Trophoblast cell (in vitro differentiated cells and primary cell): ENCODE measurements at regions not wholly inside any gene's neighbourhood (a gene's known extent, or its start where the extent isn't known, plus 50 kb on each side); places are given as distances from the start of the nearest gene placed in this dataset.
A peak's percentile ranks its signal among the peaks of the same experiment; 100 is the strongest.

Experiments
- DNase-seq, 2 donors: peaks; one replicate each; pipeline ENCODE4 v3.0.0-alpha.2; 2016
- H2AFZ ChIP-seq: 2 replicates; pipeline ENCODE4 v1.6.1; 2013; ENCODE audit warnings: low read length, moderate library complexity, mild to moderate bottlenecking; ENCODE audit not compliant: insufficient read depth, poor library complexity
- H2AK5ac ChIP-seq: 2 replicates; pipeline ENCODE4 v1.6.1; 2013; ENCODE audit warnings: mild to moderate bottlenecking, low read length
- H2BK120ac ChIP-seq: 2 replicates; pipeline ENCODE4 v1.6.1; 2013; ENCODE audit warnings: low read length, mild to moderate bottlenecking, moderate library complexity; ENCODE audit not compliant: insufficient read depth, poor library complexity
- H2BK12ac ChIP-seq: 2 replicates; pipeline ENCODE4 v1.6.1; 2013; ENCODE audit warnings: mild to moderate bottlenecking, low read length, moderate library complexity
- H2BK5ac ChIP-seq: 2 replicates; pipeline ENCODE4 v1.6.1; 2013; ENCODE audit warnings: low read length, low read depth, moderate library complexity, mild to moderate bottlenecking; ENCODE audit not compliant: poor library complexity
- H3K14ac ChIP-seq: 2 replicates; pipeline ENCODE4 v1.6.1; 2013; ENCODE audit warnings: mild to moderate bottlenecking, low read length
- H3K18ac ChIP-seq: 2 replicates; pipeline ENCODE4 v1.6.1; 2013; ENCODE audit warnings: mild to moderate bottlenecking, low read length
- H3K23ac ChIP-seq: 2 replicates; pipeline ENCODE4 v1.6.1; 2013; ENCODE audit warnings: low read length
- H3K27ac ChIP-seq: 2 replicates; pipeline ENCODE4 v1.5.1; 2013; ENCODE audit warnings: low read depth, mild to moderate bottlenecking, inconsistent platforms, low read length, moderate library complexity
- H3K27me3 ChIP-seq: 2 replicates; pipeline ENCODE4 v1.6.1; 2013; ENCODE audit warnings: inconsistent platforms, mild to moderate bottlenecking, low read length, moderate library complexity; ENCODE audit not compliant: insufficient read depth
- H3K36me3 ChIP-seq, 2 experiments: 1 replicate in 1 of 2; 2 replicates in 1 of 2; pipeline ENCODE4 v1.6.1; 2013; ENCODE audit warnings: low read length in 2 of 2, mild to moderate bottlenecking in 2 of 2, moderate library complexity in 1 of 2; ENCODE audit not compliant: insufficient read depth in 2 of 2, control insufficient read depth in 1 of 2
- H3K4ac ChIP-seq: 2 replicates; pipeline ENCODE4 v1.6.1; 2013; ENCODE audit warnings: low read depth, mild to moderate bottlenecking, low read length, moderate library complexity
- H3K4me1 ChIP-seq, 2 experiments: 1 replicate in 1 of 2; 2 replicates in 1 of 2; pipeline ENCODE4 v1.6.1; 2013; ENCODE audit warnings: low read length in 2 of 2, mild to moderate bottlenecking in 2 of 2, moderate library complexity in 1 of 2; ENCODE audit not compliant: insufficient read depth in 2 of 2, control insufficient read depth in 1 of 2
- H3K4me2 ChIP-seq: 2 replicates; pipeline ENCODE4 v1.6.1; 2013; ENCODE audit warnings: inconsistent platforms, mild to moderate bottlenecking, low read length, moderate library complexity
- H3K4me3 ChIP-seq: 2 replicates; pipeline ENCODE4 v1.5.1; 2013; ENCODE audit warnings: mild to moderate bottlenecking, low read depth, low read length, inconsistent platforms
- H3K79me1 ChIP-seq: one replicate; pipeline ENCODE4 v1.6.1; 2013; ENCODE audit warnings: low read length
- H3K79me2 ChIP-seq: 2 replicates; pipeline ENCODE4 v1.6.1; 2013; ENCODE audit warnings: low read length, mild to moderate bottlenecking; ENCODE audit not compliant: control insufficient read depth, insufficient read depth, poor library complexity
- H3K9ac ChIP-seq: 2 replicates; pipeline ENCODE4 v1.6.1; 2013; ENCODE audit warnings: mild to moderate bottlenecking, low read length
- H3K9me3 ChIP-seq: 2 replicates; pipeline ENCODE4 v1.6.1; 2013; ENCODE audit warnings: low read depth, mild to moderate bottlenecking, control low read depth, inconsistent platforms, low read length; ENCODE audit not compliant: insufficient read depth
- H4K12ac ChIP-seq: 2 replicates; pipeline ENCODE4 v1.6.1; 2013; ENCODE audit warnings: low read depth, mild to moderate bottlenecking, low read length, moderate library complexity
- H4K8ac ChIP-seq: 2 replicates; pipeline ENCODE4 v1.6.1; 2013; ENCODE audit warnings: low read depth, mild to moderate bottlenecking, low read length, moderate library complexity
- H4K91ac ChIP-seq: one replicate; pipeline ENCODE4 v1.6.1; 2013; ENCODE audit warnings: low read depth, mild to moderate bottlenecking, low read length, moderate library complexity
- WGBS: extraction: QIAGEN DNeasy Blood & Tissue Kit; methylation state at CpG from one replicate; pipeline ENCODE4 v1.1.7; 2013; ENCODE audit warnings: missing lambda C conversion rate; ENCODE audit not compliant: insufficient read length, insufficient coverage; ENCODE audit errors: extremely low coverage; 5-methylcytosine and 5-hydroxymethylcytosine counted together

GRCh38 chr2:183250061-183250460 is 125.8 kb downstream of the NUP35 start:
- Histone ChIP-seq H4K12ac (no peak overlapping the region), H2BK5ac (no peak overlapping the region), H3K18ac (no peak overlapping the region), H3K36me3 (no peaks in the 10 kb centered on the region), H2AK5ac (no peak overlapping the region), H3K4me2 (no peak overlapping the region), H3K4me1 (no peaks in the 10 kb centered on the region), H4K91ac (no peak overlapping the region), H3K4me3 (no peak overlapping the region), H4K8ac (no peak overlapping the region), H3K27ac (no peak overlapping the region), H3K9ac (no peak overlapping the region), H3K23ac (no peak overlapping the region), H3K27me3 (no peaks in the 10 kb centered on the region), H3K9me3 (no peaks in the 10 kb centered on the region), H3K79me1 (no peaks in the 10 kb centered on the region), H2BK120ac (no peak overlapping the region), H2BK12ac (no peak overlapping the region), H2AFZ (no peak overlapping the region), H3K79me2 (no peaks in the 10 kb centered on the region), H3K14ac (no peak overlapping the region), H3K4ac (no peak overlapping the region)
- DNase-seq: peak in 1 of 2 donors; percentile 12
- WGBS: no CpG with 5 or more reads among the region's 3 CpGs

- Histone ChIP-seq H3K36me3 (no peaks in the 10 kb centered on the region), H3K79me1 (no peaks in the 10 kb centered on the region), H4K91ac (no peak overlapping the region), H3K27me3 (no peaks in the 10 kb centered on the region), H4K12ac (no peak overlapping the region), H3K9ac (no peak overlapping the region), H3K18ac (no peak overlapping the region), H3K79me2 (no peaks in the 10 kb centered on the region), H3K4ac (no peak overlapping the region), H2BK12ac (no peak overlapping the region), H3K23ac (no peak overlapping the region), H4K8ac (no peak overlapping the region), H3K27ac (no peak overlapping the region), H2AFZ (no peak overlapping the region), H3K9me3 (no peaks in the 10 kb centered on the region), H3K4me1 (no peaks in the 10 kb centered on the region), H2AK5ac (no peak overlapping the region), H2BK120ac (no peak overlapping the region), H3K4me3 (no peak overlapping the region), H3K14ac (no peak overlapping the region), H2BK5ac (no peak overlapping the region), H3K4me2 (no peak overlapping the region)
- no CpG with 5 or more reads among the region's 3 CpGs for WGBS
- DNase-seq: no peak
Measured at GRCh38 chr2:183250472-183250871, 126.2 kb downstream of the NUP35 start.

GRCh38 chr2:183253441-183254130 is 129.3 kb downstream of the NUP35 start:
- Histone ChIP-seq H3K79me2 (no peaks in the 10 kb centered on the region), H2BK120ac (no peak overlapping the region), H3K4me1 (no peaks in the 10 kb centered on the region), H3K4me3 (no peak overlapping the region), H3K4ac (no peak overlapping the region), H4K8ac (no peak overlapping the region), H2BK5ac (no peak overlapping the region), H2BK12ac (no peak overlapping the region), H3K9ac (no peak overlapping the region), H3K9me3 (no peaks in the 10 kb centered on the region), H4K91ac (no peak overlapping the region), H4K12ac (no peak overlapping the region), H3K4me2 (no peak overlapping the region), H3K14ac (no peak overlapping the region), H3K79me1 (no peaks in the 10 kb centered on the region), H3K27ac (no peak overlapping the region), H3K27me3 (no peaks in the 10 kb centered on the region), H3K36me3 (no peaks in the 10 kb centered on the region), H3K18ac (no peak overlapping the region), H3K23ac (no peak overlapping the region), H2AFZ (no peak overlapping the region), H2AK5ac (no peak overlapping the region)
- DNase-seq: no peak
- WGBS: no CpG with 5 or more reads among the region's 14 CpGs

- H4K12ac ChIP-seq: no peak overlapping the region
- no peaks in the 10 kb centered on the region for H3K36me3 ChIP-seq
- no peak overlapping the region for H2AFZ ChIP-seq
- no peak overlapping the region for H2BK120ac ChIP-seq
- H4K8ac ChIP-seq: no peak overlapping the region
- no peak overlapping the region for H3K4ac ChIP-seq
- H2AK5ac ChIP-seq: no peak overlapping the region
- H3K9ac ChIP-seq: peak overlapping the region; percentile 29
- WGBS: no CpG with 5 or more reads among the region's 2 CpGs
- no peaks in the 10 kb centered on the region for H3K79me2 ChIP-seq
- H3K23ac ChIP-seq: no peak overlapping the region
- H3K4me2 ChIP-seq: no peak overlapping the region
- H3K27ac ChIP-seq: no peak overlapping the region
- no peaks in the 10 kb centered on the region for H3K79me1 ChIP-seq
- H3K14ac ChIP-seq: no peak overlapping the region
- H3K4me1 ChIP-seq: no peaks in the 10 kb centered on the region
- no peak overlapping the region for H3K18ac ChIP-seq
- DNase-seq: no peak
- no peak overlapping the region for H4K91ac ChIP-seq
- no peaks in the 10 kb centered on the region for H3K9me3 ChIP-seq
- H2BK12ac ChIP-seq: no peak overlapping the region
- H2BK5ac ChIP-seq: no peak overlapping the region
- H3K27me3 ChIP-seq: no peaks in the 10 kb centered on the region
- no peak overlapping the region for H3K4me3 ChIP-seq
Measured at GRCh38 chr2:183255411-183255810, 131.2 kb downstream of the NUP35 start.
